HepG2 (cell line): ENCODE measurements at regions not wholly inside any gene's neighbourhood (a gene's known extent, or its start where the extent isn't known, plus 50 kb on each side); places are given as distances from the start of the nearest gene placed in this dataset.

Experiments used
- DMTF1 ChIP-seq: sonication (generic); formaldehyde crosslinking; IDR thresholded peaks from 2 replicates; pipeline ENCODE4 v1.4.0; 2020; ENCODE audit warnings: mild to moderate bottlenecking, missing genetic modification reagents
- HMGA1 ChIP-seq: sonication (generic); formaldehyde crosslinking; conservative IDR thresholded peaks from 2 replicates; pipeline ENCODE4 v1.4.0; 2020; ENCODE audit warnings: missing genetic modification reagents
- HNF4G ChIP-seq, 2 experiments: sonication (generic) in 1 of 2; formaldehyde crosslinking in 1 of 2; IDR thresholded peaks; 2 replicates each; pipeline versions ENCODE4 v1.4.0 to v1.6.1; 2011 to 2020; ENCODE audit warnings: borderline replicate concordance in 2 of 2, low read depth in 2 of 2, mild to moderate bottlenecking in 2 of 2, low read length in 1 of 2, missing genetic modification reagents in 1 of 2, moderate library complexity in 1 of 2
- KDM2A ChIP-seq: sonication (generic); formaldehyde crosslinking; IDR thresholded peaks from 2 replicates; pipeline ENCODE4 v1.4.0; 2020; ENCODE audit warnings: low read depth, missing genetic modification reagents, borderline replicate concordance
- NR3C1 ChIP-seq: sonication (generic); formaldehyde crosslinking; IDR thresholded peaks from 2 replicates; pipeline ENCODE4 v1.4.0; 2020; ENCODE audit warnings: missing genetic modification reagents
- PCBP1 ChIP-seq: fragments of 200-400 bp; formaldehyde crosslinking; IDR thresholded peaks from 2 replicates; pipeline ENCODE4 v1.6.1; 2017; ENCODE audit warnings: mild to moderate bottlenecking, low read depth, low read length, borderline replicate concordance
- SMAD3 ChIP-seq: sonication (generic); formaldehyde crosslinking; IDR thresholded peaks from 2 replicates; pipeline ENCODE4 v1.4.0; 2020; ENCODE audit warnings: missing genetic modification reagents
- SP5 ChIP-seq: IDR thresholded peaks from 2 replicates; pipeline ENCODE4 v1.6.1; 2016; ENCODE audit warnings: low read depth, borderline replicate concordance
- YY1 ChIP-seq: IDR thresholded peaks from 2 replicates; pipeline ENCODE4 v1.6.1; 2011; ENCODE audit warnings: low read length, low read depth, moderate library complexity, mild to moderate bottlenecking; ENCODE audit not compliant: insufficient read depth, insufficient replicate concordance
- ZNF180 ChIP-seq: sonication (generic); formaldehyde crosslinking; IDR thresholded peaks from 2 replicates; pipeline ENCODE4 v1.4.0; 2020; ENCODE audit warnings: low read depth, missing genetic modification reagents, borderline replicate concordance
- ZNF646 ChIP-seq: sonication (generic); formaldehyde crosslinking; IDR thresholded peaks from 2 replicates; pipeline ENCODE4 v1.9.0; 2021; ENCODE audit warnings: mild to moderate bottlenecking, missing genetic modification reagents

GRCh38 chr13:50152655-50153309 is 137.5 kb downstream of the KCNRG start (continued):
- TF ChIP-seq ZNF646 (CRISPR knock-in tag) (no peak), PCBP1 (no peak), DMTF1 (CRISPR knock-in tag) (no peak), HMGA1 (CRISPR knock-in tag) (no peak), ZNF180 (CRISPR knock-in tag) (no peak), SMAD3 (CRISPR knock-in tag) (no peak), YY1 (no peak), SP5 (no peak), NR3C1 (CRISPR knock-in tag) (no peak), KDM2A (CRISPR knock-in tag) (no peak), HNF4G (IDR thresholded peaks at IDR 0.05; ENCODE audit: borderline replicate concordance, low read depth, low read length) (no peak), HNF4G (CRISPR knock-in tag; IDR thresholded peaks at IDR 0.05; ENCODE audit: borderline replicate concordance, low read depth) (no peak)
- TF ChIP-seq, all 625 proteins: peak for 0
